Esophagus muscularis mucosa (tissue), 4 donors: ENCODE measurements at regions not wholly inside any gene's neighbourhood (a gene's known extent, or its start where the extent isn't known, plus 50 kb on each side); places are given as distances from the start of the nearest gene placed in this dataset.

Source experiments
- DNase-seq: peaks from one replicate; pipeline ENCODE4 v3.0.0-alpha.2; 2017; ENCODE audit errors: extremely low spot score
- H3K27ac ChIP-seq, 4 donors: fragments of 200-600 bp; sonication (generic); replicated peaks in 1 of 4; 1 replicate in 3 of 4; 2 replicates in 1 of 4; pipeline ENCODE4 v1.5.1; 2016 to 2019; ENCODE audit warnings: mild to moderate bottlenecking in 1 of 4
- H3K27me3 ChIP-seq, 4 donors: fragments of 200-600 bp; sonication (generic); one replicate each; pipeline versions ENCODE4 v1.5.1 to v1.6.0; 2016 to 2019
- H3K36me3 ChIP-seq, 4 donors: fragments of 200-600 bp; sonication (generic); one replicate each; pipeline ENCODE4 v1.5.1; 2016 to 2019
- H3K4me1 ChIP-seq, 4 donors: fragments of 200-600 bp; sonication (generic); one replicate each; pipeline ENCODE4 v1.5.1; 2016 to 2019
- H3K4me3 ChIP-seq, 4 donors: fragments of 200-600 bp; sonication (generic); 1 replicate in 2 of 4; 2 replicates in 2 of 4; pipeline ENCODE4 v1.5.1; 2016 to 2019; ENCODE audit warnings: mild to moderate bottlenecking in 4 of 4, moderate library complexity in 1 of 4
- H3K9me3 ChIP-seq, 4 donors: fragments of 200-600 bp; sonication (generic); 1 replicate in 3 of 4; 2 replicates in 1 of 4; pipeline ENCODE4 v1.5.1; 2016 to 2019
- EP300 ChIP-seq: sonication (generic); formaldehyde crosslinking; IDR thresholded peaks from one replicate; pipeline ENCODE4 v1.6.1; 2017; ENCODE audit warnings: antibody characterized with exemption
- POLR2A ChIP-seq: fragments of 450-650 bp; IDR thresholded peaks from one replicate; pipeline ENCODE4 v1.6.1; 2017; ENCODE audit warnings: antibody characterized with exemption, moderate library complexity, mild to moderate bottlenecking, low read depth
- POLR2AphosphoS5 ChIP-seq, 2 donors: sonication (generic); formaldehyde crosslinking; IDR thresholded peaks; one replicate each; pipeline ENCODE4 v1.6.1; 2017; ENCODE audit warnings: antibody characterized with exemption in 2 of 2
- WGBS: methylation state at CpG from one replicate; pipeline ENCODE4 v1.1.5; 2018; 5-methylcytosine and 5-hydroxymethylcytosine counted together
- intact Hi-C: fragments of 100-400 bp; cut with DNase I; formaldehyde crosslinking; loops from one replicate; pipeline ENCODE4 v1.15.1; 2023
- TF ChIP-seq, protein P1 (sequence below), 3 experiments: fragments of 200-600 bp in 2 of 3; fragments of 450-650 bp in 1 of 3; sonication (generic) in 2 of 3; IDR thresholded peaks; one replicate each; pipeline ENCODE4 v1.5.1; 2017 to 2019; ENCODE audit warnings: antibody characterized with exemption in 3 of 3, mild to moderate bottlenecking in 2 of 3, moderate library complexity in 1 of 3

DNA sequence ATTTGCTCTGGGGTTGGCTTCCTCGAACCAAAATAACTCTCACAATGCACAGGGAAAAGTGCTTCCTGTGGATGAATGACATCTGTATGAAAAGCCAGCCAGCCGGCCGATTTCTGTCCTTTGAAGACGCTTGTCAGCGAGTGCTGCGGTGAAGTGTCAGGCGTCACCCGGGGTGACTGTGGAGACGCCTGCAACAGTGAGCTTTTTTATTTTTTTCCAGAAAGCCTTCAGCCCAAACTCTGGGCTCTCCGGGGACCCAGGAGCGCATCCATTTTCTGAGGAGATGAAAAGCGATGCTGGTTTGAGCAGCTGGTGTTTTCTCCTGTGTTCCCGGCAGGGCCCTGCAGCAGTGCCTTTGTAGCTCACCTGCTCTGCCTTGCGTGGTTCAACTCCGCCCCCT, 147.9 kb upstream of the MYL2 start:
- no peak overlapping the region for H3K4me3 ChIP-seq
- intact Hi-C loops, result no loop called here
- TF ChIP-seq POLR2A, result no peak
- TF ChIP-seq, protein P1, sequence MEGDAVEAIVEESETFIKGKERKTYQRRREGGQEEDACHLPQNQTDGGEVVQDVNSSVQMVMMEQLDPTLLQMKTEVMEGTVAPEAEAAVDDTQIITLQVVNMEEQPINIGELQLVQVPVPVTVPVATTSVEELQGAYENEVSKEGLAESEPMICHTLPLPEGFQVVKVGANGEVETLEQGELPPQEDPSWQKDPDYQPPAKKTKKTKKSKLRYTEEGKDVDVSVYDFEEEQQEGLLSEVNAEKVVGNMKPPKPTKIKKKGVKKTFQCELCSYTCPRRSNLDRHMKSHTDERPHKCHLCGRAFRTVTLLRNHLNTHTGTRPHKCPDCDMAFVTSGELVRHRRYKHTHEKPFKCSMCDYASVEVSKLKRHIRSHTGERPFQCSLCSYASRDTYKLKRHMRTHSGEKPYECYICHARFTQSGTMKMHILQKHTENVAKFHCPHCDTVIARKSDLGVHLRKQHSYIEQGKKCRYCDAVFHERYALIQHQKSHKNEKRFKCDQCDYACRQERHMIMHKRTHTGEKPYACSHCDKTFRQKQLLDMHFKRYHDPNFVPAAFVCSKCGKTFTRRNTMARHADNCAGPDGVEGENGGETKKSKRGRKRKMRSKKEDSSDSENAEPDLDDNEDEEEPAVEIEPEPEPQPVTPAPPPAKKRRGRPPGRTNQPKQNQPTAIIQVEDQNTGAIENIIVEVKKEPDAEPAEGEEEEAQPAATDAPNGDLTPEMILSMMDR (IDR thresholded peaks at IDR 0.05), result no peak
- TF ChIP-seq POLR2AphosphoS5 (IDR thresholded peaks at IDR 0.05), result no peak
- no peak for TF ChIP-seq EP300
- H3K9me3 ChIP-seq, result peaks cover 0 to 13% (median 0%) of the 10 kb centered on the region in 4 donors
- no peak overlapping the region for H3K27ac ChIP-seq
- no peaks in the 10 kb centered on the region for H3K36me3 ChIP-seq
- DNase-seq, result no peak
- 56% methylated on average over 15 of the region's 15 CpGs for WGBS
- H3K27me3 ChIP-seq, result peaks cover 0 to 27% (median 0%) of the 10 kb centered on the region in 4 donors
- H3K4me1 ChIP-seq, result no peaks in the 10 kb centered on the region

DNA sequence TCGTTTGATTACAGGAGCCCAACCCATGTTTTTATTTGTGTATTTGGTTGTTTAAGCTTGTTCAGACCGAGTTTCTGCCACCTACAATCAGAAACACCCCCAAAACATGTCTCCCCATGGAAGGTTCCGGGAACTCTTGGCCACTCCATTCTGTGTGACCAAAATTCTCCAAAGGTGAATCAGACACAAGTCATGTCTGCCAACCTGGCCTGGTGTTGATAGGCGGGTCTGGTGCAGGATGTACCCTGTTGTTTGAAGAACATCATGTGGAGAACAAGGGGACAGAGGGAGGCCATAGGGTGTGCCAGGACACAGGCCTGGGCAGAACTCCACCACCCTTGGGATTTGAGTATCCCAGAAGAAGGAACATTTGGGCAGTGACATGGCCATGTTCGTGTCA, 147.1 kb upstream of the MYL2 start:
- intact Hi-C loops, result no loop called here
- WGBS, result 91% methylated on average over 5 of the region's 5 CpGs
- Histone ChIP-seq H3K27me3 (peaks cover 0 to 24% (median 0%) of the 10 kb centered on the region in 4 donors), H3K4me1 (no peaks in the 10 kb centered on the region), H3K27ac (no peak overlapping the region), H3K9me3 (peaks cover 0 to 12% (median 0%) of the 10 kb centered on the region in 4 donors), H3K4me3 (no peak overlapping the region), H3K36me3 (no peaks in the 10 kb centered on the region)
- TF ChIP-seq, protein P1 (IDR thresholded peaks at IDR 0.05), result no peak
- TF ChIP-seq POLR2A (no peak), EP300 (no peak), POLR2AphosphoS5 (IDR thresholded peaks at IDR 0.05) (no peak)
- no peak for DNase-seq

- Histone ChIP-seq H3K36me3 (no peaks in the 10 kb centered on the region), H3K4me1 (no peaks in the 10 kb centered on the region), H3K27me3 (peaks cover 0 to 24% (median 0%) of the 10 kb centered on the region in 4 donors), H3K27ac (no peak overlapping the region), H3K4me3 (no peak overlapping the region), H3K9me3 (peaks cover 0 to 6% (median 0%) of the 10 kb centered on the region in 4 donors)
- DNase-seq, result no peak
- WGBS, result 74% methylated on average over 3 of the region's 5 CpGs
- TF ChIP-seq, protein P1 (IDR thresholded peaks at IDR 0.05), result no peak
- TF ChIP-seq EP300 (no peak), POLR2AphosphoS5 (IDR thresholded peaks at IDR 0.05) (no peak), POLR2A (no peak)
- intact Hi-C loops, result no loop called here
These were observed 146.5 kb upstream of the MYL2 start for GRCh38 chr12:111066744-111067437.

- TF ChIP-seq EP300 (no peak), POLR2A (no peak)
- TF ChIP-seq, protein P1 (IDR thresholded peaks at IDR 0.05), result no peak
- Histone ChIP-seq H3K27me3 (peaks cover 0 to 20% (median 0%) of the 10 kb centered on the region in 4 donors), H3K9me3 (peaks cover 0 to 6% (median 0%) of the 10 kb centered on the region in 4 donors), H3K36me3 (no peaks in the 10 kb centered on the region), H3K4me1 (no peaks in the 10 kb centered on the region), H3K27ac (no peak overlapping the region), H3K4me3 (no peak overlapping the region)
- intact Hi-C loops, result no loop called here
- no peak for DNase-seq
- 85% methylated on average over 2 of the region's 2 CpGs for WGBS
These were observed 144.6 kb upstream of the MYL2 start for GRCh38 chr12:111064982-111065381.
